Cardiac fibroblast (primary cell): ENCODE measurements at regions not wholly inside any gene's neighbourhood (a gene's known extent, or its start where the extent isn't known, plus 50 kb on each side); places are given as distances from the start of the nearest gene placed in this dataset.
"Not testable (repeated sequence)": the region's sequence is repeated elsewhere in the genome, so short reads cannot be mapped to it uniquely, and the experiment has no call there.

Source experiments
- DNase-seq, 2 donors: peaks; one replicate each; pipeline versions ENCODE4 v3.0.0 to v3.0.0-alpha.2; 2010; ENCODE audit warnings: low read depth in 2 of 2
- H3K4me3 ChIP-seq, 2 donors: replicated peaks in 1 of 2; 1 replicate in 1 of 2; 2 replicates in 1 of 2; pipeline ENCODE4 v1.5.1; 2011; ENCODE audit warnings: low read depth in 2 of 2, low read length in 2 of 2, mild to moderate bottlenecking in 2 of 2, moderate library complexity in 1 of 2
- TF ChIP-seq, protein P1 (sequence below): IDR thresholded peaks from one replicate; pipeline ENCODE4 v1.5.1; 2011; ENCODE audit warnings: low read depth, mild to moderate bottlenecking, low read length, inconsistent platforms

DNA sequence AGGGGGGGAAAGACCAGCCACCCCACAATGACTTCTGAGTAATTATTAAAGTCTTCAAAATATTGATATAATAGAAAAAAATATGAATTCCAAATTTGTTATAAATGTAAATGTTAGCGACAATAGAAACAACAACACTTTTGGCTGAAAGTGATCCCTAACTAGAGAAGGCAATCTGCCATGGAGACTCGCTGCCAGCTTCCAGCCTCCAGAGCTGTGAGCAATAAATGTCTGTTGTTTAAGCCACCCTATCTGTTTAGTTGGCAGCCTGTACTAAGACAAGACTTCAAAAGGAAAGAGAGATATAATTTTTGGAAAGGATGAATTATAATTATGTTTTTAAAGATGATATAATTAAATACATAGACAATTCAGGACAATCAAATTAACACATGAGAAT lies 130.8 kb upstream of the HSFY2 start:
- peak in 1 of 2 donors; percentile 19 for DNase-seq
- no peak overlapping the region for H3K4me3 ChIP-seq
- TF ChIP-seq, protein P1, sequence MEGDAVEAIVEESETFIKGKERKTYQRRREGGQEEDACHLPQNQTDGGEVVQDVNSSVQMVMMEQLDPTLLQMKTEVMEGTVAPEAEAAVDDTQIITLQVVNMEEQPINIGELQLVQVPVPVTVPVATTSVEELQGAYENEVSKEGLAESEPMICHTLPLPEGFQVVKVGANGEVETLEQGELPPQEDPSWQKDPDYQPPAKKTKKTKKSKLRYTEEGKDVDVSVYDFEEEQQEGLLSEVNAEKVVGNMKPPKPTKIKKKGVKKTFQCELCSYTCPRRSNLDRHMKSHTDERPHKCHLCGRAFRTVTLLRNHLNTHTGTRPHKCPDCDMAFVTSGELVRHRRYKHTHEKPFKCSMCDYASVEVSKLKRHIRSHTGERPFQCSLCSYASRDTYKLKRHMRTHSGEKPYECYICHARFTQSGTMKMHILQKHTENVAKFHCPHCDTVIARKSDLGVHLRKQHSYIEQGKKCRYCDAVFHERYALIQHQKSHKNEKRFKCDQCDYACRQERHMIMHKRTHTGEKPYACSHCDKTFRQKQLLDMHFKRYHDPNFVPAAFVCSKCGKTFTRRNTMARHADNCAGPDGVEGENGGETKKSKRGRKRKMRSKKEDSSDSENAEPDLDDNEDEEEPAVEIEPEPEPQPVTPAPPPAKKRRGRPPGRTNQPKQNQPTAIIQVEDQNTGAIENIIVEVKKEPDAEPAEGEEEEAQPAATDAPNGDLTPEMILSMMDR = no peak

GRCh38 chrY:18891994-18892393 lies 118.5 kb upstream of the HSFY2 start:
- no peak overlapping the region for H3K4me3 ChIP-seq
- no peak for DNase-seq
- TF ChIP-seq, protein P1 = no peak

GRCh38 chrY:18889548-18889947 lies 116.0 kb upstream of the HSFY2 start:
- no peak overlapping the region for H3K4me3 ChIP-seq
- TF ChIP-seq, protein P1 = no peak
- no peak for DNase-seq

- DNase-seq = peak; percentile 50 to 65
- TF ChIP-seq, protein P1 = no peak
Observed at GRCh38 chrY:18884748-18885147, 111.2 kb upstream of the HSFY2 start.

GRCh38 chrY:18869145-18869544 lies 95.6 kb upstream of the HSFY2 start:
- not testable (repeated sequence) for H3K4me3 ChIP-seq, DNase-seq

More at GRCh38 chrY:18884748-18885147, 111.2 kb upstream of the HSFY2 start:
- no peak overlapping the region for H3K4me3 ChIP-seq

- not testable (repeated sequence) for H3K4me3 ChIP-seq
Observed at GRCh38 chrY:18866887-18867551, 93.5 kb upstream of the HSFY2 start.

DNA sequence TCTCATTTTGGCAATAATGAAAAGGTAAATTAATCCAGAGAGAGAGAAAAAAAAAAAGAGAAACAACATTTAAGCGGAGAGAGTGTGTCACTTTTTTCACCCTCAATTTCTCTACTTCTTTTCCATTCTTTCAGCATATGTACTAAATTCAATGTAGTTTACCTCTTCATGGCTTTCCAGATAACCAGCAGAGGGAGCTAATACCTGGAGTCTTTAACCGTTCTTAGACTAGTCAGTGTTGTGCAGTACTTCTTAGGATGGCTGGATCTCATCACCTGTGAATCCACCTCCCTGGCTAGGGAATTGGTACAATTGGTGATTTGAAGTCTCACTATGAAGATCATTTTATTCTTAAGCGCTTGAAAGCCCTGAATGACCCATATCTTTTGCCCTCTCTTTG lies 87.3 kb upstream of the HSFY2 start:
- not testable (repeated sequence) for H3K4me3 ChIP-seq, DNase-seq

More at GRCh38 chrY:18866887-18867551, 93.5 kb upstream of the HSFY2 start:
- DNase-seq = not testable (repeated sequence)

- not testable (repeated sequence) for H3K4me3 ChIP-seq, DNase-seq
Observed at GRCh38 chrY:18858484-18859191, 85.1 kb upstream of the HSFY2 start.

GRCh38 chrY:18855184-18855583 lies 81.6 kb upstream of the HSFY2 start:
- H3K4me3 ChIP-seq, DNase-seq: not testable (repeated sequence)

DNA sequence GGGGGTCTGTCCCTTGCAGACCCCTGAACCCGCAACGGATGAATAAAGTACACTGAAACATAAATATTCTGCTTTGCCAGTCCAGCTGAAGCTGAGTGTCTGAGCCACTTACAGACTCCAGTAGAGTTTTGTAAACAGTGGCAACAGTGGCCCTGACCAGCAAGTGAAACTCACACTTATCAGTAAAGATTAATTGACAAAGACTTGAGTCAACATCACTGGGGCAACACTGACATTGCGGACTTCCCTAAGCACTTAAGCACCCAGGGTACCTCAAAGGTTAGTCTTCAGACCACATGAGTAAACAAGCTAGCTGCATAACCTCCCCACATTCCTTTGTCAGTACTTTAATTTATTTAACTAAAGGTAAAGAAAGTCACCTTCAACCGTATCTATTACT lies 79.8 kb upstream of the HSFY2 start:
- H3K4me3 ChIP-seq, DNase-seq: not testable (repeated sequence)

- H3K4me3 ChIP-seq, DNase-seq: not testable (repeated sequence)
Observed at GRCh38 chrY:18836643-18837042, 63.1 kb upstream of the HSFY2 start.
